Kidney (tissue), 13 donors: ENCODE measurements at regions not wholly inside any gene's neighbourhood (a gene's known extent, or its start where the extent isn't known, plus 50 kb on each side); places are given as distances from the start of the nearest gene placed in this dataset.

Source experiments
- DNase-seq, 5 donors: peaks; one replicate each; pipeline ENCODE4 v3.0.0-alpha.2; 2013 to 2020
- FAIRE-seq: peaks from 2 replicates; lab custom pipeline; 2012; peaks lifted over from hg19 to GRCh38; lab: Jason Lieb, UNC
- H3K27ac ChIP-seq, 2 donors: one replicate each; pipeline ENCODE4 v1.7.0; 2013; ENCODE audit warnings: low read depth in 2 of 2, low read length in 2 of 2, inconsistent platforms in 1 of 2
- H3K27me3 ChIP-seq: one replicate; pipeline ENCODE4 v1.7.1; 2013; ENCODE audit warnings: low read length, inconsistent platforms; ENCODE audit not compliant: control insufficient read depth, insufficient read depth
- H3K36me3 ChIP-seq, 3 donors: one replicate each; pipeline versions ENCODE4 v1.7.0 to v1.7.1; 2013; ENCODE audit warnings: low read length in 3 of 3, control low read depth in 1 of 3, inconsistent platforms in 1 of 3; ENCODE audit not compliant: insufficient read depth in 3 of 3, control insufficient read depth in 2 of 3
- H3K4me1 ChIP-seq, 3 donors: one replicate each; pipeline versions ENCODE4 v1.7.0 to v1.7.1; 2013; ENCODE audit warnings: low read length in 3 of 3, inconsistent platforms in 1 of 3, low read depth in 1 of 3; ENCODE audit not compliant: control insufficient read depth in 2 of 3, insufficient read depth in 2 of 3
- H3K4me3 ChIP-seq, 3 donors: one replicate each; pipeline versions ENCODE4 v1.7.0 to v1.8.1; 2013; ENCODE audit warnings: low read length in 3 of 3, control low read depth in 1 of 3, inconsistent platforms in 1 of 3
- H3K9ac ChIP-seq, 3 donors: one replicate each; pipeline versions ENCODE4 v1.7.0 to v1.7.1; 2013; ENCODE audit warnings: low read length in 3 of 3, control low read depth in 1 of 3, inconsistent platforms in 1 of 3
- H3K9me3 ChIP-seq, 3 donors: one replicate each; pipeline versions ENCODE4 v1.7.0 to v1.7.1; 2013; ENCODE audit warnings: low read length in 3 of 3, control low read depth in 1 of 3, inconsistent platforms in 1 of 3; ENCODE audit not compliant: control insufficient read depth in 2 of 3, insufficient read depth in 1 of 3
- CTCF ChIP-seq: IDR thresholded peaks from 3 replicates; pipeline ENCODE4 v1.5.1; 2012; ENCODE audit warnings: mild to moderate bottlenecking, moderate library complexity, borderline replicate concordance; ENCODE audit not compliant: insufficient read depth; ENCODE audit errors: extremely low read depth
- intact Hi-C: fragments of 100-400 bp; cut with DNase I; formaldehyde crosslinking; loops from one replicate; pipeline ENCODE4 v1.11.1; 2022
- donor health status: control.
- donor health status: control.
- donor health status: control.
- donor health status: control.
- donor health status: control.
- donor health status: DM: yes; HTN: yes; CAD: no.
- donor health status: Normal renal cell carcinoma (clear cell type).

GRCh38 chr16:17638134-17638533, 167.4 kb upstream of the XYLT1 start:
- Histone ChIP-seq H3K27ac (no peak overlapping the region), H3K36me3 (no peaks in the 10 kb centered on the region), H3K4me1 (no peaks in the 10 kb centered on the region), H3K9me3 (no peaks in the 10 kb centered on the region), H3K4me3 (no peak overlapping the region), H3K9ac (no peak overlapping the region), H3K27me3 (no peaks in the 10 kb centered on the region)
- FAIRE-seq (no peak), DNase-seq (no peak)
- intact Hi-C loops, result no loop called here
- TF ChIP-seq CTCF, result no peak

- Histone ChIP-seq H3K27ac (no peak overlapping the region), H3K36me3 (no peaks in the 10 kb centered on the region), H3K4me3 (no peak overlapping the region), H3K4me1 (no peaks in the 10 kb centered on the region), H3K9ac (no peak overlapping the region), H3K27me3 (no peaks in the 10 kb centered on the region), H3K9me3 (no peaks in the 10 kb centered on the region)
- TF ChIP-seq CTCF, result no peak
- intact Hi-C loops, result no loop called here
- no peak for DNase-seq
- no peak for FAIRE-seq
These were observed 164.4 kb upstream of the XYLT1 start for GRCh38 chr16:17635183-17635582.

GRCh38 chr16:17633181-17633951, 162.6 kb upstream of the XYLT1 start:
- H3K4me3 ChIP-seq, result no peak overlapping the region
- TF ChIP-seq CTCF, result no peak
- FAIRE-seq (no peak), DNase-seq (peak in 2 of 5 donors; percentile 16 to 42)
- H3K36me3 ChIP-seq, result no peaks in the 10 kb centered on the region
- H3K9ac ChIP-seq, result no peak overlapping the region
- H3K27me3 ChIP-seq, result no peaks in the 10 kb centered on the region
- no peaks in the 10 kb centered on the region for H3K9me3 ChIP-seq
- no peaks in the 10 kb centered on the region for H3K4me1 ChIP-seq
- no peak overlapping the region for H3K27ac ChIP-seq
- intact Hi-C loops, result no loop called here

- Histone ChIP-seq H3K9ac (no peak overlapping the region), H3K27me3 (no peaks in the 10 kb centered on the region), H3K36me3 (no peaks in the 10 kb centered on the region), H3K27ac (no peak overlapping the region), H3K9me3 (peaks cover 0 to under 1% (median 0%) of the 10 kb centered on the region in 3 donors), H3K4me1 (no peaks in the 10 kb centered on the region), H3K4me3 (no peak overlapping the region)
- FAIRE-seq (no peak), DNase-seq (no peak)
- intact Hi-C loops, result no loop called here
- no peak for TF ChIP-seq CTCF
These were observed 161.9 kb upstream of the XYLT1 start for GRCh38 chr16:17632667-17633066.
